DMS 273 treated with DMSO at 0.1 percent for 48 hours (cell line): ENCODE measurements at regions not wholly inside any gene's neighbourhood (a gene's known extent, or its start where the extent isn't known, plus 50 kb on each side); places are given as distances from the start of the nearest gene placed in this dataset.

Experiments used
- DNase-seq: peaks from one replicate; lab custom pipeline; 2025; lab: John Stamatoyannopoulos, UW

DNA sequence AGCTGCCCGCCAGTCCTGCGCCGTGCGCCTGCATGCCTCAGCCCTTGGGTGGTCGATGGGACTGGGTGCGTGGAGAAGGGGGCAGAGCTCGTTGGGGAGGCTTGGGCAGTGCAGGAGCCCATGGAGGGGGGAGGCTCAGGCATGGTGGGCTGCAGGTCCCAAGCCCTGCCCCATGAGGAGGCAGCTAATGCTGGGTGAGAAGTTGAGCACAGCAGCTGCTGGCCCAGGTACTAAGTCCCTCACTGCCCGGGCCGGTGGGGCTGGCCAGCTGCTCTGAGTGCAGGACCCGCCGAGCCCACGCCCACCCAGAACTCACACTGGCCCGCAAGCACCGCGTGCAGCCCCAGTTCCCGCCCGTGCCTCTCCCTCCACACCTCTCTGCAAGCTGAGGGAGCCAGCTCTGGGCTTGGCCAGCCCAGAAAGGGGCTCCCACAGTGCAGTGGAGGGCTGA lies 764.3 kb upstream of the TYRP1 start:
- no peak for DNase-seq

GRCh38 chr9:11931109-11931508 lies 762.1 kb upstream of the TYRP1 start:
- no peak for DNase-seq

GRCh38 chr9:11931751-11932150 lies 761.4 kb upstream of the TYRP1 start:
- no peak for DNase-seq

DNA sequence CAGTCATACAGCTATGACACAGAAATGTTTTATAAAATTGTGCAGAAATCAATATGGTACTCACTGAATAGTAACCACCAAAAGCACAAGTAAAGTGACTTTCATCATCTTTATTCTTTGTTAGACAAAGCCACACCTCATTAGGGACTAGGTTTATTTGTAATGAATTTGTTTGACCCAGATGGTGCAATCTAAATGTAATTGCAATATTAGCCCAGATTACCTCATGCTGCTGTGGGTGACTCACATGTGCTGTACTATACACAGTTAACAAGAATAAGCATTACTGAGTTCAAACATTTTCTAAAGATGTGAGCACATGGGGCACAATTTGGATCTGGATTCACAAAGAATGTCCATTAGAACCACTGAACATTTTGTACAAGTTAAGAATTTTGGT lies 759.3 kb upstream of the TYRP1 start:
- DNase-seq = peak; percentile 23

GRCh38 chr9:11946531-11946930 lies 746.7 kb upstream of the TYRP1 start:
- no peak for DNase-seq

DNA sequence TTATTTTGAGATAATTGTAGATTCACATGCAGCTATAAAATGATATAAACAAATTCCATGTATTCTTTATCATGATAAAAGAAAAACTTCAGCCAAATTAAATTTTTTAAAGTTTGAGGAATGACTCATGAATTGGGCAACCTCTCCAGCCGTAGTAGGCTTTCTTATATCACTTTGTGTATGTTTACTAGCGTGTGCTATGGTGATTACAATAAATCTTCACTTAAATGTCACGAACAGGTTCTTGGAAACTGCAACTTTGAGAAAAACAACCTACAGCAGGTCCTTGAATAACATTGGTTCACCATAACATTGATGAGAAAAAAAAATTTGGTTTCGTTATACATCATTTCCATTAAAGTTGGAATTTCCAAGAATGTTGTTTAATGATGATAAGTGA lies 730.9 kb upstream of the TYRP1 start:
- DNase-seq = no peak

DNA sequence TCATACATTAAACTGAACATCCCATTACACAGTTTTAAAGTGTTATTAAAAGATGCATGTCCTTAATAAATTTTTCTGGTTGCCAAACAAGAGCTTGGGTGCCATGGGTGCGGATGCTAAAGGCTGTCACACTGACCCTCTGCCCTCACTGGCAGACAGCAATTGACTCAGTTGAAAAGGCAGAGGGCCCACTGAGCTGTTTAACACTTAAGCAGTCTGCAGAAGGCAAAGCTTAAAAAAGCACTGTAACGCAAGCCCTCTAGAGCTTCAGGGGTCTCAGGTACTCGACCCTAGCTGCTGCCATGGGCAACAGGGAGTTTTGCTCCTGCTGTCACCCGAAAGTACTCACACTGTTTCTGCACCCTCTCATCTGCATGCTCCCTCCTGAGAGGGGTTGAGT lies 726.4 kb upstream of the TYRP1 start:
- no peak for DNase-seq

- DNase-seq = no peak
Measured at GRCh38 chr9:11968631-11969030, 724.6 kb upstream of the TYRP1 start.

- no peak for DNase-seq
Measured at GRCh38 chr9:11973011-11973410, 720.2 kb upstream of the TYRP1 start.

GRCh38 chr9:11973511-11973910 lies 719.7 kb upstream of the TYRP1 start:
- no peak for DNase-seq

DNA sequence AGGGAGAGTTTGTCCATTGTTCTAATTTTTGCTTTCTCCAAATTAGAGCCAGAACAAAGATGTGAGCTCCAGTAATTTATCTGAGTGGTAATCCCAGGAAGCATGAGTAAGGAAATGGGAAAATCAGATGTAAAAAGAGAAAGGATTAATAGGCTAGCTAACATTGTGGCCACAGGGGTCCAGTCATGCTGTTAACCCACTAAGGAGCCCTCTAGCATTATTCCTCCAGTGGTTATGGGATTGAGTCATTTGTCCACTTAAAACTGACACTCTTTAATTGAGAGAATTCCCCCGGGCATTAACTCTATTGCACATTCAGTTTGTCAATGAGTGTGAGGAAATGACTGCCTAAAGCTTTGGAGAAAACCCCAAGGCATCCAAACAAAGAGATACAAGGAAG lies 700.3 kb upstream of the TYRP1 start:
- no peak for DNase-seq

DNA sequence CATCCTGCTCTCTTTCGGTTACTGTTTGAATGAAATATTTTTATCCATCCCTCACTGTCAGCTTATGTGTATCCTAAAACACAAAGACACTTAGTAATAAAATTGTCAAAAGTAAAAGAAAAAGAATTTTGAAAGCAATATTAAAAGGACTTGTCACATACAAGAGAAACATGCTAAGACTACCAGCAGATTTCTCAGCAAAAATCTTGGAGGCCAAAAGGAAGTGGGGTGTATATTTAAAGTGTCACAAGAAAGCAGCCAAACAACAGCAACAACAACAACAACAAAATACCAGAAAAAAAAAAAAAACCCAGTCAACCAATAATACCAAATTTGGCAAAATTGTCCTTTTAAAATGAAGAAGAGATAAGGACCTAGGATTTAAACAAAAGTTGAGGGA lies 678.7 kb upstream of the TYRP1 start:
- DNase-seq = no peak

- no peak for DNase-seq
Measured at GRCh38 chr9:12054235-12054634, 639.0 kb upstream of the TYRP1 start.

GRCh38 chr9:12056874-12057273 lies 636.3 kb upstream of the TYRP1 start:
- no peak for DNase-seq

DNA sequence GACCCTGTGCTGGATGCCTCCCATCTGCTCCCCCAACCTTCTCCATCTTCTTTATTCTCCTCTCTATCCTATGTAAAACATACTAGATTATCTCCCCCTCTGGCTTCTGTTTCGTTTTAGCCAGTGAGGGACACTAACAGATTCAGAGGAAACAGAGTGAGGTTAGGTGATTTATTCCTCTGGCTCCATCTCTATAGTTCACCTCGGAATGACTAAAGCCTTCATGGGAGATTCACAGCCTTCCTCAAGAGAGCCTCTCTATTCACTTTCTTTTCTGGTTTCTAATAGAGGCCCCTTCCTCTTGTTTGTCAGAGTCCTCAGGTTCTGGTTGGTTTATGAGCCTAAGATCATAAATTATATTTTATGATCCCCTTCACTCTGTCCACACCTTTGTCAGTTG lies 633.1 kb upstream of the TYRP1 start:
- DNase-seq = no peak

GRCh38 chr9:12060811-12061210 lies 632.4 kb upstream of the TYRP1 start:
- no peak for DNase-seq

DNA sequence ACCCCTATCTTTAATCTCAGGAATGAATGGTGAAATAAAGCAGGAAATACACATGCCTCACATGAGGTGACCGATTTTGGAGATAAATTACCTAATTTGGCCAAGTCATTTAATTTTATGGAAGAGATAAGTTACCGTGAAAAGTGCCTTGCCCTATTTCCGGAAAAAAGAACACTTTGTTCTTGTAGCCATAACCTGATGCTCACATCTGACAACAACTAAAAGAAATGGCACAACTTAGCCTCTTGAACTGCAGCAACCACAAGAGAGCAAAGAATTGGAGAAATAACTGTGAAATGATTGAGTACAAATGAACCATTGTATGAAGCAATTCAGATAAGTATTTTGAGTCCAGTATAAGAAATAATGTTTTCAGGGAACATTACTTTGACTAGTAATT lies 628.1 kb upstream of the TYRP1 start:
- DNase-seq = no peak

DNA sequence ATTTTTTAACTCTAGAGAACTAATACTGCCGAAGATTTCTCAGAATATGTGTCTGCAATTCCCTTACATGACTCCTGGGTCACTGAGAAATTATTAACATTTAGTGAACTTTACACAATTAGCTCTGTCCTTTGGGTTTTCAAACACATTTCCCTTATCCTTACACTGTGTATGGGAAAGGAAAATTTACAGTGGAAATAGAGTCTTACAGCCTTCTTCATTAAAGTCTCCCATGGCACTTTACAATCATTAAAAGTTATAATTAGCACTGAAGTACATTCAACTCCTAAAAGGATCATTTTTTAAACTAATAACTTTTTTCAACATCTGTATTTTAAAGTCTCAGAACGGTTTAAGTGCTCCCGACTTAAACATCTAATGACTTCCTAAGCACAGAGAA lies 627.5 kb upstream of the TYRP1 start:
- no peak for DNase-seq

DNA sequence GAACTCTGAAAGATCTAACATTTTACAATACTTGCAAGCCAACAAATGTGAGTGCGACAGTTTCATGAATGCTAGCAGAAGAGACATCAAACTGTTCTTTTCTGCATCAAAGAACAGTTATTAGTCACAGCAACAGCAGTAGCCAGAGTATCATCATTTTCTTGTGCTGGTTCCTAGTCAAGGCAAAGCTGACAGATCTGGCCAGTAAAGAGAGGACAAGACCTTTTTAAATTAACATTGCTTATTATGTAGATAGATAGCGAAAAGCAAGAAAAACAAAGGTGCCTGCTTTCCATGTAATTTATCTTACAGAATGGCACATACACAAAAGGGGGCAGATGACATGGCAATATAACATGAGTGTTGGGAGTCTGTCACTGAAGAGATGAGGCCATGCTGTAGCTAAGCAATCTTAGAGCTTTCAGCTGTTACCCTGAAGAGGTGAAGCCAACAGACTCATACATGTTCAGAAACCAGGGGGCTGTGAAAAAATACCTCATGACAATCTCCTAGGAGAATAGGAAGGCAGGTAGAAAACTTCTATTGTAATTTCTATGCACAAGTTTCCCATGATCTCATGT lies 626.6 kb upstream of the TYRP1 start:
- DNase-seq = no peak

GRCh38 chr9:12069366-12069765 lies 623.8 kb upstream of the TYRP1 start:
- DNase-seq = no peak

DNA sequence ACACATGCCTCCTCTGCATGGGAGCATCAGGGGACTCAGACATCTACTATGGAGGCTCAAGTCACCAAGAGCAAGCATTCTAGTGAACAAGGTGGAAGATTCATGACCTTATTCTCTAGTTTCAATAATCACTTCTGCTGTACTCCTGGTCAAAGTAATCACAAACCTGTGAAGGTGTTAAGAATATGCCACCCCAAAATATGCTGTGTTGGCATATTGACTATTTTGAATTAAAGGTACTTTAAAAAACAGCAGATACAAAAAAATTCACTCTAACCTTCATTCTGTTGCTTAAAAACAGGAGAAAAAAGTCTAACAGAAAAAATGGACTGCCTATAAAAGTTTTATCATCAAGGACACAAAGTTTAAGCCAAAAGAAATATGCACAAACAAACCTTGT lies 607.8 kb upstream of the TYRP1 start:
- DNase-seq = no peak

- DNase-seq = no peak
Measured at GRCh38 chr9:12091865-12092527, 601.2 kb upstream of the TYRP1 start.

DNA sequence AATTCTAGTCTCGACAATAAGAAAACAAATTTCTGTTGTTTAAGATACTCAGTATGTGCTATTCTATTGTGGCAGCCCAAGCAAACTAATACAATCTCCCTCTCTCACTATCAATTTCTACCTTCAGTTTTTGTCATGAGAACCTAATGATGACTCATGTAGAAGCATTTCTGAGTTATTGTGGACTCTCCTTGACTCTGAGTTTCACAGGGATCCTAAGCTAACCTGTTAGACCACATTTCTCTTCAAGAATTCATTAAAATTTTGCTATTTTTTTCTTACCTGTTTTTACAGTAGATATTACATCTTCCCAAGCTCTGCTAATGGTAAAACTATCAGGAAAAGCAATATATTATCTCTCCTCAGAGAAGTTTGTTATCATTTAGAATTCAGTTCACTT lies 599.1 kb upstream of the TYRP1 start:
- DNase-seq = no peak

DNA sequence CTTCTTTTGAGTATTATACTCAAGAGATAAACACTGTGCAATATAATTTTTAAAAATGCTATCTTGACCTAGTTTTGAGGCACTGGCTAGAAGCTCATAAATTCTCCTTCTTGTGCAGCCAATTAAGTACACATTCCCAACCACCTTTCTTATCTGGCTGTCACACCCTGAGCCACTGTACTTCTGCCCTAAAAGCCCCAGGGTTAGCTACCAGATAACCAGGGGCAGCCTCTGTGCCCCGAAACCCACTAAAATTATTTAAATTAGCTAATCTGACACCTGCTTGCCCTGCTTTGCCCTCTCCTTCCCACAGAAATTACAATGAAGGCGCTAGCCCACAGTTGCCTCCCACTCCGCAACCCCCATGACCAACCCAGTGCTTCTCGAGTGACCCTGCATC lies 597.3 kb upstream of the TYRP1 start:
- DNase-seq = no peak
